GM12874 (cell line): ENCODE measurements at regions not wholly inside any gene's neighbourhood (a gene's known extent, or its start where the extent isn't known, plus 50 kb on each side); places are given as distances from the start of the nearest gene placed in this dataset.

ENCODE experiments used
- CTCF ChIP-seq: IDR thresholded peaks from 2 replicates; pipeline ENCODE4 v1.5.1; 2011; ENCODE audit warnings: low read depth, mild to moderate bottlenecking, control low read depth, low read length, moderate library complexity; ENCODE audit not compliant: insufficient read depth

- no peak for TF ChIP-seq CTCF
Observed at GRCh38 chr9:19969721-19970120, 180.9 kb upstream of the SLC24A2 start.

GRCh38 chr9:19967888-19968459 is 179.1 kb upstream of the SLC24A2 start:
- no peak for TF ChIP-seq CTCF

- TF ChIP-seq CTCF: no peak
Observed at GRCh38 chr9:19967216-19967887, 178.5 kb upstream of the SLC24A2 start.

- no peak for TF ChIP-seq CTCF
Observed at GRCh38 chr9:19965336-19965735, 176.5 kb upstream of the SLC24A2 start.

GRCh38 chr9:19947996-19948395 is 159.2 kb upstream of the SLC24A2 start:
- no peak for TF ChIP-seq CTCF

- peak; percentile 43; the same call in 1 of the 2 replicates for TF ChIP-seq CTCF
Observed at GRCh38 chr9:19946441-19947109, 157.7 kb upstream of the SLC24A2 start.

GRCh38 chr9:19941874-19942273 is 153.0 kb upstream of the SLC24A2 start:
- no peak for TF ChIP-seq CTCF
